GM13976 (cell line): ENCODE measurements at regions not wholly inside any gene's neighbourhood (a gene's known extent, or its start where the extent isn't known, plus 50 kb on each side); places are given as distances from the start of the nearest gene placed in this dataset.

Experiments used
- DNase-seq: peaks from one replicate; pipeline ENCODE4 v3.0.0; 2012; ENCODE audit warnings: low spot score
- in situ Hi-C: fragments of 300-500 bp; cut with MboI; formaldehyde crosslinking; loops from one replicate; pipeline ENCODE4 v1.12.0; 2022; ENCODE audit warnings: low sequenced_read_pairs, mixed read lengths, inconsistent platforms; ENCODE audit not compliant: unreplicated experiment
- TF ChIP-seq, protein P1 (sequence below): IDR thresholded peaks from 2 replicates; pipeline ENCODE4 v1.5.1; 2012; ENCODE audit warnings: borderline replicate concordance, mild to moderate bottlenecking; ENCODE audit not compliant: insufficient read depth; ENCODE audit errors: extremely low read depth, missing control alignments, control extremely low read depth

- TF ChIP-seq, protein P1, sequence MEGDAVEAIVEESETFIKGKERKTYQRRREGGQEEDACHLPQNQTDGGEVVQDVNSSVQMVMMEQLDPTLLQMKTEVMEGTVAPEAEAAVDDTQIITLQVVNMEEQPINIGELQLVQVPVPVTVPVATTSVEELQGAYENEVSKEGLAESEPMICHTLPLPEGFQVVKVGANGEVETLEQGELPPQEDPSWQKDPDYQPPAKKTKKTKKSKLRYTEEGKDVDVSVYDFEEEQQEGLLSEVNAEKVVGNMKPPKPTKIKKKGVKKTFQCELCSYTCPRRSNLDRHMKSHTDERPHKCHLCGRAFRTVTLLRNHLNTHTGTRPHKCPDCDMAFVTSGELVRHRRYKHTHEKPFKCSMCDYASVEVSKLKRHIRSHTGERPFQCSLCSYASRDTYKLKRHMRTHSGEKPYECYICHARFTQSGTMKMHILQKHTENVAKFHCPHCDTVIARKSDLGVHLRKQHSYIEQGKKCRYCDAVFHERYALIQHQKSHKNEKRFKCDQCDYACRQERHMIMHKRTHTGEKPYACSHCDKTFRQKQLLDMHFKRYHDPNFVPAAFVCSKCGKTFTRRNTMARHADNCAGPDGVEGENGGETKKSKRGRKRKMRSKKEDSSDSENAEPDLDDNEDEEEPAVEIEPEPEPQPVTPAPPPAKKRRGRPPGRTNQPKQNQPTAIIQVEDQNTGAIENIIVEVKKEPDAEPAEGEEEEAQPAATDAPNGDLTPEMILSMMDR: no peak
- DNase-seq: no peak
- in situ Hi-C loops: no loop called here
These were observed 109.0 kb downstream of the ZNF664 start for GRCh38 chr12:124082012-124082411.

DNA sequence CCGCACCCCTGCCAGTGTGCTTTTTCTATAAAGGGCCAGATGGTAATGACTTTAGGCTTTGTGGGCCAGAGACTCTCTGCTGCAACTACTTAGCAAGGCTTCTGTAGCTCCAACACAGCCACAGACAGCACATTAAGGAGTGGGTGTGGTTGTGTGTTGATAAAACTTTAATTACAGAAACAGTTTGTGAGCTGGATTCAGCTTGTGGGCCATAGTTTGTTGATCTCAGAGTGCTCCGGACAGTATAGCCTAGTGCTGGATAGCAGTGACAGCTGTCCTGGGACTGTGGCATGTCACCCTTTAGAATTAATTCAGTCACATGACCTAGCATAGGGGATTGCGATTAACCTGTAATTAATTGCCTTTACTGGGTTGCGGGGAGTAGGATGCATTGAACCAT is 109.7 kb downstream of the ZNF664 start:
- no peak for DNase-seq
- in situ Hi-C loops: no loop called here
- TF ChIP-seq, protein P1: no peak

DNA sequence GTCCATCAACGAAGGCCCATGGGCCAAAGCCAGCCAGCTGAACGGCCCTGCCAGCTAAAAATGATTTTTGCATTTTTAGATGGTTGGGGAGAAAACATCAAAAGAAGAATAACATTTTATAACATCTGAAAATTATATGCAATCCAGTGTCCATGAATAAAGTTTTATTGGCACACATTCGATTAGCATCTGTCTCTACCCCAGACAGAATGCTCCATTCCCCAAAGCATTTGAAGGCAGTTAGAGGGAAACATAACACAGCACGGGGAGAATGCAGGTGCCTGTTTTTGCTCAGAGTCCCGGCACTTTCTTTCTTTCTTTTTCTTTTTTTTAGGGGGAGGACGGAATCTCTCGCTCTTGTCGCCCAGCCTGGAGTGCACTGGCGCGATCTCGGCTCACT is 110.7 kb downstream of the ZNF664 start:
- in situ Hi-C loops: no loop called here
- no peak for DNase-seq
- TF ChIP-seq, protein P1: no peak

DNA sequence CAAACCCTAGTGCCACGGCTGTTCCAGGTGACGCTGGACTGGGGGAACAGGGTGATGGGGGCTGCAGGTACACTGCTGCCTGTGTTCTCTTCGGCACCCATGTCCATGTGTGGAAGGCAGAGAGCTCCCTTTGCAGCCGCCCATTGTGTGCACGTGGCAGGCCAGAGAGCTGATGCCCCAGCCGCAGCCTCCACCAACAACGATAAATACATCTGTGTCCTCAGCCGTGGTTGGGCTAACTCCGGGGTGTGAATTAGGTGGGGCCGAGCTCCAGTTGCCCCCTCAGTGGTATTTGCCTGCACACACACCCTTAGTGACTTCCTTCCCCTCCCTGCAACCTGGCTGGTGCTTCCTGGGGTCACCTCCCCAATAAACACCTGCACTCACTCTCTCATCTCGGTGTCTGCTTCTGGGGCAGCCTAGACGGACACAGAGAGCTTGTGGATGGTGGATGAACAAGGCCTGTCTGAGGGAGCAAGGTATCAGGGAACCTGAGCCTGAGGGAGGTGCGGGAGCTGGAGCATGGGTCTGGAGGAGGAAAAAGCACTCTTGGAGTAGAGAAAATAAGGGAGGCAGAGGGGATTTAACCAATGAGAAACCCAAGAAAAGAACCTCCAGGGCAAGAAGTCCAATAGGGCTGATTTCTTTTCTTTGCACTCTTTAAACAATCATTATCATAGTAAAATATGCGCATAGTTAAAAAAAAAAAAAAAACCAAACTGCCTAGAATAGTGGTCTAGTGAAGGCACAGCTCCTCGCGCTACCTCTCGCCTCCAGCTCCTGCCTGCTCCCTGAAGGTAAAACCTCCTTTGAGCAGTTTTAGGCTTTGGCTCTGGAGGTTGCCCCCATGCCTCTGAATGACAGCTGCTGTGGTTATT is 112.6 kb downstream of the ZNF664 start:
- TF ChIP-seq, protein P1: no peak
- no peak for DNase-seq
- in situ Hi-C loops: no loop called here

GRCh38 chr12:124086299-124086898 is 113.4 kb downstream of the ZNF664 start:
- TF ChIP-seq, protein P1: no peak
- in situ Hi-C loops: no loop called here
- no peak for DNase-seq

DNA sequence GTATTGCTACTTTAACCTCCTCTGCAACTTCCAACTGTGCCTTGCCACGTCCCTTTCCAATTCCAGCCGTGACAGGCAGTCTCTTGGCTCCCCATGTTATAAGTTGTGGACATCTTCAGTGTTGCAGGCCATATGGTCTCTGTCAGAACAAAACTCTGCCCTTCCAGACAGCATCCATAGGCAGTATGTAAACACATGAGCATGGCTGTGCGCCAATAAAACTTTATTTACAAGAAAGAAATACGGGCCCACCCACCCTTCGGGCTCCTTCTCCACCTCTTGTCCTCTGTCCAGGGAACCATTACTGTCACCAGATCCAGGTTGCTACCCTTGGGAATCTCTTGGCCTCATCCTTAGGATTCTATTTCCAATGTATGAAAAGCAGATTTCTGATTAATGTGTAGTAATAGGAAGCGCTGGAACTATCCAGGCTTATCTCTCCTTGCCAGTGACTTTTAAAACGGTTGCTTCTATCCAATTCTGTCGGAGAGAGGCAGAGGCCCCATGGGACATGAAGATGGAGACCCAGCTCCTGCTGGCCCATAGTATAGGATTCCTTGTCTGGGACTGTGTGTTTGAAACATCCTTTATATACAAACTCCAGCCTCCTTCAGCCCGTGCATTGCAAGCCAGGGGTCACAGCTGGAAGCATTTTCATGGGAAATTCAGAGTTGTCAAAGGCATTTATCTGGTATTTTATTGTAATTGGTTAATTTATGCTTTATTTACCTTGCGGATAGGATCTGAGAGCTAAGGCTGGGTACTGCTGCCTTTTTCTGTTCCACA is 114.4 kb downstream of the ZNF664 start:
- TF ChIP-seq, protein P1: no peak
- no peak for DNase-seq
- in situ Hi-C loops: no loop called here
